ENCODE measurements at regions not wholly inside any gene's neighbourhood (a gene's known extent, or its start where the extent isn't known, plus 50 kb on each side); places are given as distances from the start of the nearest gene placed in this dataset.

- no peak for ATAC-seq (replicated peaks in 1 of 2)
- DNase-seq: no peak
- Mint-ChIP-seq H3K4me3 (no peak overlapping the region), H3K9me3 (no peaks in the 10 kb centered on the region), H3K27me3 (ENCODE audit: low read depth) (no peaks in the 10 kb centered on the region), H3K27ac (no peak overlapping the region), H3K36me3 (ENCODE audit: insufficient read depth in 2 of 2) (no peaks in the 10 kb centered on the region), H3K4me1 (ENCODE audit: low read depth) (no peaks in the 10 kb centered on the region)
Observed at GRCh38 chr19:13583753-13584152, 77.5 kb upstream of the CACNA1A start.

DNA sequence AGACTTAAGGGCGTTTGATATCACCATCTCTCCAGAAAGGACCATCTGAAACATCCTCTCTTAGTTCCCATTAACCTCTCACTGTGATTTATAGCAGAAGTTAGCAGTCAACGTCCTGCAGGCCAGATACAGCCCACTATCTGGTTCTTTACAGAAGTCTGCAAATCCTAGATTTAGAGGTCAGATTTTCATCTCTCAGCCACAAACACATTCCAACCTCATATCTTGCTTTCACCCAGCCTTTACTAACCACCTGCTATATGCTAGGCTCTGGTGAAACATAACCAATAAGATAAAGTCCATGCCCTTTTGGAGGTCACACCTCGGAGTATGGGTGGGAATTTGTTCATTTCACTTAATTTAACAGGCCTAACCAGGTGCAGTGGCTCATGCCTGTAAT, 76.8 kb upstream of the CACNA1A start:
- peaks cover 0 to 2% of the 10 kb centered on the region in 2 donors for H3K36me3 Mint-ChIP-seq (ENCODE audit: insufficient read depth in 2 of 2)
- H3K4me1 Mint-ChIP-seq (ENCODE audit: low read depth): no peaks in the 10 kb centered on the region
- ATAC-seq (replicated peaks in 1 of 2) (no peak), DNase-seq (no peak)
- H3K27ac Mint-ChIP-seq: no peak overlapping the region
- no peaks in the 10 kb centered on the region for H3K9me3 Mint-ChIP-seq
- no peak overlapping the region for H3K4me3 Mint-ChIP-seq
- H3K27me3 Mint-ChIP-seq (ENCODE audit: low read depth): peaks cover 4% of the 10 kb centered on the region

- Mint-ChIP-seq H3K4me1 (ENCODE audit: low read depth) (no peaks in the 10 kb centered on the region), H3K27ac (no peak overlapping the region), H3K9me3 (peaks cover 2 to 6% of the 10 kb centered on the region in 2 donors), H3K27me3 (ENCODE audit: low read depth) (peaks cover 10% of the 10 kb centered on the region), H3K36me3 (ENCODE audit: insufficient read depth in 2 of 2) (peaks cover 4 to 6% of the 10 kb centered on the region in 2 donors), H3K4me3 (no peak overlapping the region)
- ATAC-seq (replicated peaks in 1 of 2): no peak
- DNase-seq: no peak
Observed at GRCh38 chr19:13581576-13581975, 75.3 kb upstream of the CACNA1A start.

- H3K9me3 Mint-ChIP-seq: peaks cover 7 to 8% of the 10 kb centered on the region in 2 donors
- ATAC-seq (replicated peaks in 1 of 2) (no peak), DNase-seq (no peak)
- H3K36me3 Mint-ChIP-seq (ENCODE audit: insufficient read depth in 2 of 2): peaks cover 4 to 6% of the 10 kb centered on the region in 2 donors
- no peak overlapping the region for H3K4me3 Mint-ChIP-seq
- H3K27me3 Mint-ChIP-seq (ENCODE audit: low read depth): peaks cover 10% of the 10 kb centered on the region
- no peaks in the 10 kb centered on the region for H3K4me1 Mint-ChIP-seq (ENCODE audit: low read depth)
- H3K27ac Mint-ChIP-seq: no peak overlapping the region
Observed at GRCh38 chr19:13579388-13580060, 73.2 kb upstream of the CACNA1A start.

- Mint-ChIP-seq H3K4me1 (ENCODE audit: low read depth) (no peaks in the 10 kb centered on the region), H3K4me3 (no peak overlapping the region), H3K27me3 (ENCODE audit: low read depth) (peaks cover 10% of the 10 kb centered on the region), H3K9me3 (peaks cover 7 to 8% of the 10 kb centered on the region in 2 donors), H3K36me3 (ENCODE audit: insufficient read depth in 2 of 2) (peaks cover 4 to 6% of the 10 kb centered on the region in 2 donors), H3K27ac (no peak overlapping the region)
- no peak for ATAC-seq (replicated peaks in 1 of 2)
- no peak for DNase-seq
Observed at GRCh38 chr19:13576726-13577125, 70.4 kb upstream of the CACNA1A start.

DNA sequence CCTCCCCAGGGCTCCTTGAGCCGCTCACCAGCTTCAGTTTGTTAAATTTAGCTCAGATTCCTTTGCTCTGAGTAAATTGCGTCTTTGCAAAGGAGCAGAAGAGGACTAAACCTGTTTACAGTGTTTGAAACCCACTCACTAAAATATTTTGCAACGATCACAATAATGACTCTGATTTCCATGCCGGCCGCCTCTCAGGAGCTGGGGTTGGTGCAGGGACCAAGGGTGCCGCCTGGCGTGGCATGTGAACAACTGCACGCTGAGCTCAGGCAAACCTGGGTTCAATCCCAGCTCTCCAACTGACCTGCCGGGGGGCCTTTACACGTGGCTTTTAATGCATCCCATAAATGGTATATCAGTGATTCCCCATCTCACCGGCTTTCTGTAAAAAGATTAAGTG, 68.7 kb upstream of the CACNA1A start:
- no peak for ATAC-seq (replicated peaks in 1 of 2)
- Mint-ChIP-seq H3K9me3 (peaks cover 7 to 8% of the 10 kb centered on the region in 2 donors), H3K4me1 (ENCODE audit: low read depth) (no peaks in the 10 kb centered on the region), H3K27me3 (ENCODE audit: low read depth) (peaks cover 10% of the 10 kb centered on the region), H3K36me3 (ENCODE audit: insufficient read depth in 2 of 2) (peaks cover 4 to 6% of the 10 kb centered on the region in 2 donors), H3K4me3 (no peak overlapping the region), H3K27ac (no peak overlapping the region)
- peak in 1 of 2 donors; percentile 5 for DNase-seq

GRCh38 chr19:13573056-13573667, 66.9 kb upstream of the CACNA1A start:
- no peaks in the 10 kb centered on the region for H3K4me1 Mint-ChIP-seq (ENCODE audit: low read depth)

GRCh38 chr19:13561461-13561860, 55.2 kb upstream of the CACNA1A start:
- no peaks in the 10 kb centered on the region for H3K4me1 Mint-ChIP-seq (ENCODE audit: low read depth)
- no peaks in the 10 kb centered on the region for H3K9me3 Mint-ChIP-seq
- no peaks in the 10 kb centered on the region for H3K27me3 Mint-ChIP-seq (ENCODE audit: low read depth)
- no peak overlapping the region for H3K27ac Mint-ChIP-seq
- ATAC-seq (replicated peaks in 1 of 2): no peak
- no peaks in the 10 kb centered on the region for H3K36me3 Mint-ChIP-seq (ENCODE audit: insufficient read depth in 2 of 2)
- H3K4me3 Mint-ChIP-seq: no peak overlapping the region
- no peak for DNase-seq

More at GRCh38 chr19:13573056-13573667, 66.9 kb upstream of the CACNA1A start:
- Mint-ChIP-seq H3K36me3 (ENCODE audit: insufficient read depth in 2 of 2) (peaks cover 2 to 6% of the 10 kb centered on the region in 2 donors), H3K27me3 (ENCODE audit: low read depth) (peaks cover 7% of the 10 kb centered on the region), H3K27ac (no peak overlapping the region), H3K4me3 (no peak overlapping the region), H3K9me3 (peaks cover 7 to 8% of the 10 kb centered on the region in 2 donors)
- ATAC-seq (replicated peaks in 1 of 2): no peak
- DNase-seq: no peak

DNA sequence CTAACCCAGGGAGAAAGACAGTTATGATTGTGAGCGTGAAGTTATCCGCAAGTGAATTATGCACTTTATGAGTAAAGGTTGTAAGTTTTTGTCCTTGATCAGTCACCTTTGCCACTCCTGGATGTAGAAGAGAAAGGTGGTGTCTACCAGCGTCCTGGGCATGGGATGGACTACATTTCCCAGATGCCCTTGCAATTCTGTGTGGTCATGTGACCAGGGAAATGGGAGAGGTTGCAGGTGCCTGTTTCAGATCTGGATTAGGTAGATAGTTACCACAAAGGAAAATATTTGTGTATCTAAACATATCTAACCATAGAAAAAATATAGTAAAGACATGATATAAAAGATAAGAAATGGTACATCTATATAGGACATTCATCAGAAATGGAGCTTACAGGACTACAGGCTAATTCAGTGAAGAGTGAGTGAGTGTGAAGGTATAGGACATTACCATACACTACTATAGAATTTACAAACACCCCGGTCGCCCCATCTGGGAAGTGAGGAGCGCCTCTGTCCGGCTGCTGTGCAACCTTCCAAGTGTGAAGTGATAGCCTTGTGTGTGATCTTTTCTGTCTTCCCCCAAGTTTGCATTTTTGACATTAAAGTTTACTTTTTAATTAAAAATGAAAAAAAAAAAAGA, 51.6 kb upstream of the CACNA1A start:
- Mint-ChIP-seq H3K4me3 (no peak overlapping the region), H3K9me3 (no peaks in the 10 kb centered on the region), H3K36me3 (ENCODE audit: insufficient read depth in 2 of 2) (no peaks in the 10 kb centered on the region), H3K27me3 (ENCODE audit: low read depth) (peaks cover 11% of the 10 kb centered on the region), H3K4me1 (ENCODE audit: low read depth) (no peaks in the 10 kb centered on the region), H3K27ac (no peak overlapping the region)
- DNase-seq: no peak
- no peak for ATAC-seq (replicated peaks in 1 of 2)

GRCh38 chr19:13556552-13556951, 50.3 kb upstream of the CACNA1A start:
- Mint-ChIP-seq H3K27me3 (ENCODE audit: low read depth) (peaks cover 19% of the 10 kb centered on the region), H3K4me1 (ENCODE audit: low read depth) (no peaks in the 10 kb centered on the region), H3K36me3 (ENCODE audit: insufficient read depth in 2 of 2) (no peaks in the 10 kb centered on the region), H3K9me3 (no peaks in the 10 kb centered on the region), H3K4me3 (no peak overlapping the region), H3K27ac (no peak overlapping the region)
- DNase-seq (no peak), ATAC-seq (replicated peaks in 1 of 2) (no peak)
